Panc1 (cell line): ENCODE measurements at regions not wholly inside any gene's neighbourhood (a gene's known extent, or its start where the extent isn't known, plus 50 kb on each side); places are given as distances from the start of the nearest gene placed in this dataset.

Source experiments
- CTCF ChIP-seq: fragments of 450-650 bp; IDR thresholded peaks from 2 replicates; pipeline ENCODE4 v1.5.1; 2017; ENCODE audit warnings: mild to moderate bottlenecking
- POLR2AphosphoS5 ChIP-seq: IDR thresholded peaks from 2 replicates; pipeline ENCODE4 v1.6.1; 2012; ENCODE audit warnings: mild to moderate bottlenecking, low read depth, low read length, moderate library complexity
- TF ChIP-seq, protein P1 (sequence below), 2 experiments: IDR thresholded peaks; 2 replicates each; pipeline ENCODE4 v1.6.1; 2011 to 2012; ENCODE audit warnings: low read depth in 2 of 2, control low read depth in 1 of 2, low read length in 1 of 2, mild to moderate bottlenecking in 1 of 2, moderate library complexity in 1 of 2; ENCODE audit not compliant: insufficient read depth in 1 of 2

GRCh38 chr1:193489191-193489590 is 302.8 kb upstream of the B3GALT2 start:
- TF ChIP-seq CTCF, result no peak
- TF ChIP-seq, protein P1, sequence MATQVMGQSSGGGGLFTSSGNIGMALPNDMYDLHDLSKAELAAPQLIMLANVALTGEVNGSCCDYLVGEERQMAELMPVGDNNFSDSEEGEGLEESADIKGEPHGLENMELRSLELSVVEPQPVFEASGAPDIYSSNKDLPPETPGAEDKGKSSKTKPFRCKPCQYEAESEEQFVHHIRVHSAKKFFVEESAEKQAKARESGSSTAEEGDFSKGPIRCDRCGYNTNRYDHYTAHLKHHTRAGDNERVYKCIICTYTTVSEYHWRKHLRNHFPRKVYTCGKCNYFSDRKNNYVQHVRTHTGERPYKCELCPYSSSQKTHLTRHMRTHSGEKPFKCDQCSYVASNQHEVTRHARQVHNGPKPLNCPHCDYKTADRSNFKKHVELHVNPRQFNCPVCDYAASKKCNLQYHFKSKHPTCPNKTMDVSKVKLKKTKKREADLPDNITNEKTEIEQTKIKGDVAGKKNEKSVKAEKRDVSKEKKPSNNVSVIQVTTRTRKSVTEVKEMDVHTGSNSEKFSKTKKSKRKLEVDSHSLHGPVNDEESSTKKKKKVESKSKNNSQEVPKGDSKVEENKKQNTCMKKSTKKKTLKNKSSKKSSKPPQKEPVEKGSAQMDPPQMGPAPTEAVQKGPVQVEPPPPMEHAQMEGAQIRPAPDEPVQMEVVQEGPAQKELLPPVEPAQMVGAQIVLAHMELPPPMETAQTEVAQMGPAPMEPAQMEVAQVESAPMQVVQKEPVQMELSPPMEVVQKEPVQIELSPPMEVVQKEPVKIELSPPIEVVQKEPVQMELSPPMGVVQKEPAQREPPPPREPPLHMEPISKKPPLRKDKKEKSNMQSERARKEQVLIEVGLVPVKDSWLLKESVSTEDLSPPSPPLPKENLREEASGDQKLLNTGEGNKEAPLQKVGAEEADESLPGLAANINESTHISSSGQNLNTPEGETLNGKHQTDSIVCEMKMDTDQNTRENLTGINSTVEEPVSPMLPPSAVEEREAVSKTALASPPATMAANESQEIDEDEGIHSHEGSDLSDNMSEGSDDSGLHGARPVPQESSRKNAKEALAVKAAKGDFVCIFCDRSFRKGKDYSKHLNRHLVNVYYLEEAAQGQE (IDR thresholded peaks at IDR 0.05; ENCODE audit: insufficient read depth in 1 of 2, low read depth in 2 of 2, low read length in 1 of 2), result no peak
- TF ChIP-seq POLR2AphosphoS5, result no peak
